GM23248 (cell line): ENCODE measurements at regions not wholly inside any gene's neighbourhood (a gene's known extent, or its start where the extent isn't known, plus 50 kb on each side); places are given as distances from the start of the nearest gene placed in this dataset.

Source experiments
- EZH2 ChIP-seq: fragments of 200-600 bp; sonication (generic); IDR thresholded peaks from 2 replicates; pipeline ENCODE4 v1.6.1; 2018; ENCODE audit warnings: antibody characterized with exemption, mild to moderate bottlenecking; ENCODE audit not compliant: insufficient read depth, poor library complexity, severe bottlenecking
- EZH2phosphoT487 ChIP-seq: fragments of 200-600 bp; sonication (generic); IDR thresholded peaks from 2 replicates; pipeline ENCODE4 v1.6.1; 2018; ENCODE audit warnings: antibody characterized with exemption, moderate library complexity, mild to moderate bottlenecking, low read depth; ENCODE audit not compliant: insufficient read depth

GRCh38 chr6:148250975-148251685 lies 91.5 kb upstream of the SASH1 start:
- TF ChIP-seq EZH2 (no peak), EZH2phosphoT487 (no peak)
